Omental fat pad (tissue), 3 donors: ENCODE measurements at regions not wholly inside any gene's neighbourhood (a gene's known extent, or its start where the extent isn't known, plus 50 kb on each side); places are given as distances from the start of the nearest gene placed in this dataset.
"Not testable (repeated sequence)": the region's sequence is repeated elsewhere in the genome, so short reads cannot be mapped to it uniquely, and the experiment has no call there.

ENCODE experiments used
- ATAC-seq: fragments of 150-250 bp; one replicate; pipeline ENCODE4 v1.9.1; 2016; ENCODE audit warnings: mild to moderate bottlenecking, moderate library complexity; ENCODE audit not compliant: low FRiP score
- DNase-seq: peaks from one replicate; pipeline ENCODE4 v3.0.0-alpha.2; 2019; ENCODE audit warnings: low spot score
- CTCF ChIP-seq, 3 donors: fragments of 450-650 bp; IDR thresholded peaks; one replicate each; pipeline ENCODE4 v1.5.1; 2016 to 2017; ENCODE audit warnings: antibody characterized with exemption in 3 of 3, mild to moderate bottlenecking in 3 of 3, moderate library complexity in 2 of 3

DNA sequence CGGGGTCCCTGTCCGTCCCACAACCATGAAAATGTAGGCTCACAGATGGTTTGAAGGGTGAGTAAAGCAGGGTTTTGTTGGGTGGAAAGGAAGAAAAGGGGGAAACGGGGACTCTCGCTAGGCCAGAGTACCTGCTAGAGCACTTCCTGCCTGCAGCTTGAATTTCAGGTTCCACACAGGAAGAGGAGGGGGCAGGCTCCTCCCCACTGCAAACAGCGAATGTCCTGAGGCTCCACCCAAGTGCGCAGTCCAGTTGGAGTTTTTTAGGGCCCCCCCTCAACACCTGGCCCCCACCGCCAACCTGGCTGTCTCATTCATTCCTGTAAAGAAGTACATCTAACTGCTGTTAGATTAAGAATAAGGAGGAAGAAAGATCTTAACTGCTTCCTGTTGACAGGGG lies 414.7 kb downstream of the SH2D4B start:
- ATAC-seq (no peak), DNase-seq (no peak)
- no peak for TF ChIP-seq CTCF (IDR thresholded peaks at IDR 0.05)

DNA sequence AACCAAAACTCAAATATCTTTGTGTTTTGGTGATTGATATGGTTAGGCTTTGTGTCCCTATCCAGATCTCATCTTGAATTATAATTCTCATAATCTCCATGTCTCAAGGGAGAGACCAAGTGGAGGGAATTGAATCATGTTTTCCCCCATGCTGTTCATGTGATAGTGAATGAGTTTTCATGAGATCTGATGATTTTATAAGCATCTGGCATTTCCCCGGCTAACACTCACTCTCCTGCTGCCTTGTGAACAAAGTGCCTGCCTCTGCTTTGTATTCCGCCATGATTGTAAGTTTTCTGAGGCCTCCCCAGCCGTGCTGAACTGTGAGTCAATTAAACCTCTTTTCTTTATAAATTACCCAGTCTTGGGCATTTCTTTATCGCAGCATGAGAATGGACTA lies 419.5 kb downstream of the SH2D4B start:
- ATAC-seq (no peak), DNase-seq (no peak)
- TF ChIP-seq CTCF (IDR thresholded peaks at IDR 0.05), result no peak

DNA sequence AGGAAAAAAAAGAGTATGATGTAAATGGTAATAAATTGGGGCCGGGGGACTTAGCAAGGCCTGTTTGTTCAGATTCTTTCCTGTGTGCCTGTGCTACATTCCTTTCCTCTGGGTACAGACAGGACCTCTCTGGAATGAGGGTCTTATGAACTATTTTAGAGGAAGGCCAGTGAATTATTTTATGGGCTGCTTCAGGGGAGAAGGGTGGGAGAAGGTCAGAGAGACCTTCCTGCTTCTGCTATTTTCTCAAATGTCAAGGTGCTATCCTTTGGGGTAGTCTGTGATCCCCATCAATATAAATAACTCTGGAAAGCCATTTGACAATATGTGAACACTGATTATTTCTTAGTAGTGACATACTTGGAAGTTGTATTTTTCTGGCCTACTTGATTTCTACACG lies 426.5 kb downstream of the SH2D4B start:
- no peak for DNase-seq
- no peak for ATAC-seq
- TF ChIP-seq CTCF (IDR thresholded peaks at IDR 0.05), result no peak

DNA sequence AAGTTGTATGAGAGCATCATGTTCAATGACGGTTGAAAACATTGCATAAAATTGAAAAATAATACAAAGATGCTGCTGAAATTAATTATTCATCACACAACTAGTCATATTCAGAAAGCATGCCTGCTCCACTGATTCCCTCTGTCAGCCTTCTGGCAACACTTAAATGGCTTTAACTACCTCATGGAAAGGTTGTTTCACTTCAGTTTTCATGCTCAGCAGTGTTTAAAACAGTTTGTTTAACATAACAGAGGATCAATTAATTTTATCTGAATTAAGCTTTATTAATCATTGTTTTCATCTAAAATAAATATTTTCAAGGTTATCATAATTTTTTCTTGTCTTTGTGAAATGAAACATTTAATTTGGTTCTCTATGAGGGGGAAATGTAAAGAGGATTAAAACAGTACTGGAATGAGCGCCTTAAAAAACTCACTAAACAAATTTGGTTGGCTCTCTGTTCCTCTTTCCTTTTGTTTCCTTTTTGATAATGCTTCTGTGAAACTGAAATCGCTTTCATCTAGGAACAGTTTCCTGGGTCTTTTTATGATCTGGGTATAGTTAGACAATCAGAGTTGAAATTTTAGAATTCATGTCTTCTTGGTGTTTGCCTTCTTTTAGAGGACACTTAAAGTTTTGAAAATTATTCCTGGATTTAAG lies 427.4 kb downstream of the SH2D4B start:
- TF ChIP-seq CTCF (IDR thresholded peaks at IDR 0.05), result no peak
- no peak for ATAC-seq
- DNase-seq, result no peak

- no peak for ATAC-seq
- no peak for TF ChIP-seq CTCF (IDR thresholded peaks at IDR 0.05)
- no peak for DNase-seq
Observed at GRCh38 chr10:80966326-80966986, 428.8 kb downstream of the SH2D4B start.

DNA sequence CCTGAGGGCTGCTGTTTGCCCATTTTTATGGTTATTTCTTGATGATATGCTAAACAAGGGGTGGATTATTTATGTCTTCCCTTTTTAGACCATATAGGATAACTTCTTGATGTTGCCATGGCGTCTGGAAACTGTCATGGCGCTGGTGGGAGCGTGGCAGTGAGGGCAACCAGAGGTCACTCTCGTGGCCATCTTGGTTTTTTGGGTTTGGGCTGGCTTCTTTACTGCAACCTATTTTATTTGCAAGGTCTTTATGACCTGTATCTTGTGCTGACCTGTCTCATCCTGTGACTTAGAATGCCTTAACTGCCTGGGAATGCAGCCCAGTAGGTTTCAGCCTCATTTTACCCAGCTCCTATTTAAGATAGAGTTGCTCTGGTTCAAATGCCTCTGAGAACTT lies 429.7 kb downstream of the SH2D4B start:
- ATAC-seq, DNase-seq: not testable (repeated sequence)

GRCh38 chr10:80968903-80969302 lies 431.2 kb downstream of the SH2D4B start:
- no peak for TF ChIP-seq CTCF (IDR thresholded peaks at IDR 0.05)
- ATAC-seq (no peak), DNase-seq (no peak)
